ENCODE measurements at regions not wholly inside any gene's neighbourhood (a gene's known extent, or its start where the extent isn't known, plus 50 kb on each side); places are given as distances from the start of the nearest gene placed in this dataset.

GRCh38 chr5:53179691-53180090 is 70.1 kb upstream of the MOCS2 start:
- TF ChIP-seq, protein P1, sequence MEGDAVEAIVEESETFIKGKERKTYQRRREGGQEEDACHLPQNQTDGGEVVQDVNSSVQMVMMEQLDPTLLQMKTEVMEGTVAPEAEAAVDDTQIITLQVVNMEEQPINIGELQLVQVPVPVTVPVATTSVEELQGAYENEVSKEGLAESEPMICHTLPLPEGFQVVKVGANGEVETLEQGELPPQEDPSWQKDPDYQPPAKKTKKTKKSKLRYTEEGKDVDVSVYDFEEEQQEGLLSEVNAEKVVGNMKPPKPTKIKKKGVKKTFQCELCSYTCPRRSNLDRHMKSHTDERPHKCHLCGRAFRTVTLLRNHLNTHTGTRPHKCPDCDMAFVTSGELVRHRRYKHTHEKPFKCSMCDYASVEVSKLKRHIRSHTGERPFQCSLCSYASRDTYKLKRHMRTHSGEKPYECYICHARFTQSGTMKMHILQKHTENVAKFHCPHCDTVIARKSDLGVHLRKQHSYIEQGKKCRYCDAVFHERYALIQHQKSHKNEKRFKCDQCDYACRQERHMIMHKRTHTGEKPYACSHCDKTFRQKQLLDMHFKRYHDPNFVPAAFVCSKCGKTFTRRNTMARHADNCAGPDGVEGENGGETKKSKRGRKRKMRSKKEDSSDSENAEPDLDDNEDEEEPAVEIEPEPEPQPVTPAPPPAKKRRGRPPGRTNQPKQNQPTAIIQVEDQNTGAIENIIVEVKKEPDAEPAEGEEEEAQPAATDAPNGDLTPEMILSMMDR (IDR thresholded peaks at IDR 0.05): no peak
- TF ChIP-seq EP300 (IDR thresholded peaks at IDR 0.05): no peak
